Activated T-helper 1 cell treated with Interleukin-2 at 50 U/mL for 16 hours (primary cell): ENCODE measurements at regions not wholly inside any gene's neighbourhood (a gene's known extent, or its start where the extent isn't known, plus 50 kb on each side); places are given as distances from the start of the nearest gene placed in this dataset.
"Not testable (repeated sequence)": the region's sequence is repeated elsewhere in the genome, so short reads cannot be mapped to it uniquely, and the experiment has no call there.

Experiments used
- DNase-seq: peaks from one replicate; pipeline ENCODE4 v3.0.0-alpha.2; 2020; ENCODE audit warnings: low read depth

DNA sequence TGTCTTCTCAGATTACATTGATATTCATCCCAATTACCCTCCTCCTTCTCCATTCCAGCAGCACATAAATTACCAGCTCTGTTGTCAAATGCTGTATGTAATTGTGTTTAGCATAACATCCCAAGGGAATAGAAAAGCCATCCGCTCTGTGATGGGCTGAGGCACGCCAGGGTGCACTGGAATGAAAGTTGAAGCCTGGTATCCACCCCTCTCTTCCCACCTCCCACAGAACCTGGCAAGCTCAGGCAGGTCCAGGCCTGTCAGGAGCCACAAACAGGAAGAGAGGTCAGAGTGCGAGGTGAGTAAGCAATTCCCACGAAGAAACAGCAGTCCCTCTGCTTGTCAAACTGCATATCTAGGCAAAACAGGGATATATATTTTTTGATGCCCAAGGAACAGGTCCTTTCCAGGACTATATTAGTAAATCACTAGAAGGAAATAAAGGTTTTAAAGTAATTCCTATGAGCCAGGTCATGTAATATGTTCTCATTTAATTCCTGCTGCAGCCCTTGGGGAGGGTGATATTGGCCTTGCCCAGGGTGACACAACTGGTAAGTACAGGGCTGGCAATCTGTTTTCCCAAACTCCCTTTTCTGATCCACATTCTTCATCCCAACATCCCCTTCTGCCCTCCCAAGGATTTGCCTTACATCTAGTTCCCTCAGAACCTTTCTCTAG is 155.6 kb upstream of the GHITM start:
- no peak for DNase-seq

- DNase-seq, result no peak
Observed at GRCh38 chr10:83984256-83984640, 155.1 kb upstream of the GHITM start.

GRCh38 chr10:83986800-83987199 is 152.5 kb upstream of the GHITM start:
- DNase-seq, result no peak

- DNase-seq, result no peak
Observed at GRCh38 chr10:83987216-83987615, 152.1 kb upstream of the GHITM start.

- DNase-seq, result no peak
Observed at GRCh38 chr10:83988435-83988834, 150.9 kb upstream of the GHITM start.

GRCh38 chr10:83990126-83990525 is 149.2 kb upstream of the GHITM start:
- no peak for DNase-seq

DNA sequence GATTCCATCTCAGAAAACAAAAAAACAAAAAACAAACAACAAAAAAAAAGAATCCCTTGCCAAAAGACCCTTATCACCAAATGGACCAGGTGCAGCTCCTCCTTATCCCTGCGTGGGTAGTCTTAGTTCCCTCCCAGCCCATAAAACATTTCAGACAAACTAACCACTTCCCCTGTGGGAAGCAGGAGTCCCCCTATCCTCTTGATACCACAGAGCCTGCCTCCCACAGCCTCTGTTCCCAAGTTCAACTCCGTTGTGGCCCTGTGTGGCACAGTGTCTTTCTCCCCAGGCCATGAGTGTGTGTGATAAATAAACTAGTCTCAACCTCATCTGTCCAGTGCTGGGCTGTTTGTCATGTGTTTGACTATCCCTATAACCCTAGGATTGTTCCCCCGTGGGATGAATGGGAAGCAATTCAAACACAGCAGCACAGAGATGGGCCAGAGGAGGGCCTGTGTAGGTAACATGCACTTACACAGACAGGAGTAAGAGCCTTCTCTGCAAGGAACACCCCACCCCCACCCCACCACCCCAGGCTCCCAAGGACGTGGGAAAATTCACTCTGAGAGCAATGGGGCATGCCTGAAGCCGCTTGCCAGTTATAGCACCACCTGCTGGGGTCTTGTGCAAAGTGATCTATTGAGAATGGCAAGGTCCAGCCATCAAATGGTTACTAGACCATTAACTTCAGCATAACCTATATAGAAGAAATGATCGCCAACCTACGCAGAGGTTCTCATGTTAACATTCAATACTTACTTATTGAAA is 147.1 kb upstream of the GHITM start:
- no peak for DNase-seq

DNA sequence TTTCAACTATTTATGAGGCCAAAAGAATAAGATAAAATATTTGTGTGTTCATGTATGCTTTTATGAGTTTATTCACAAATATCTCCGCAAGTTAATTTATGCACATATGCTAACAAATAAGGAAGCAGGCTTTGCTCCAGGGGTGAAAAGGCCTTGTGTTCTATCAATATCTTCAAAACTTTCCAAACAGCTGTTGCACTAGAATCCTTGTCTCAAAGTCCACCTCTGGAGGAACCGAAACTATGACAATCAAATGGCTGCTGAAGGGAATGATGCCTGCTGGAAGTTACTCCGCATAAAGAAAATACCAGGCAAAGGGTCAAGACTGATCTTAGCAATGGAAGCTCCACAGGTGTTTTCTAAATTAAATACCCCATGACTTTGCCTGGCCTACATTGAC is 145.0 kb upstream of the GHITM start:
- DNase-seq, result no peak

DNA sequence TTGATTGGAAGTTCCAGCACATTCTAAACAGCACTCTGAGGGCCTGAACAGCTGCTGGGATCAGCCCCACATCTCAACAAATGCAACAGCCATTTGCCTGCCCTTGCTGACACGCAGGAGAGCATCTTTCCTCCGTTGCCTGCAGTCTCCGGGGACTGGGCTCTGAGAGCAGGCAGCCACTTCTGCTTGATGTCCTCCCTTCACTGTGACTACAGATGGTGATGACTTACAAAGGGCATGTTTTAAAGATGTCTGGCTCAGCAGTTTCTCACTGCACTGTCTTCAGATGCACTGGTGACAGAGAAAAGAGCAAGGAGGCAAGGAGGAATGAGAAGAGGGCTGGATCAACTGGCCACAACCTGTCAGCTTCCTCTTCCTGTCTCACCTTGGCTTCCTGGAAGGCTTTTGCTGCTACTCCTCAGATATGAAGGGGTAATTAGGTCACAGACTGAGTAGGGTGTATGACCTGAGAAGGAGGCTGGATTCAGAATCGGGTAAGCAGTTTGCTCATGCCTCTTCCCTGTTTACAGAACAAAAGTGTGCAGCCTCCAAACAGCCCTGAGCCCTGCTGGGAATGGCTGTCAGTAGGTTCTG is 143.5 kb upstream of the GHITM start:
- no peak for DNase-seq

DNA sequence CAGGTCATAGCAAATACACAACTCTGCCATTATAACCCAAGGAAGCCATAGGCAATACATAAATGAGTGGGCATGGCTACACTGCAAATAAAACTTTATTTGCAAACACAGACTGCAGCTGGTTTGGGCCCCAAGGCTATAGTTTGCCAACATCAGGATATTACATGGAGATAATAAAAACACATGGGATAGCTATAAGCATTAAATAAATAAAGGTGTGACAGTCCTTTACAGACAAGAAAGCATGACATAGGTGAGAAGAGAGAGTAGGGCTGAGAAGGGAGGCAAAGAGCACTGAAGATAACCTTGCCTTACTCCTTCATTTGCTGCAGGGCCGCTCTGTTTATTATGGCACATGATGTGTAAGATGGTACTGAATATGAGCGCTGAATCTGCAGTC is 135.1 kb upstream of the GHITM start:
- DNase-seq, result no peak

GRCh38 chr10:84005403-84005802 is 133.9 kb upstream of the GHITM start:
- DNase-seq, result no peak

DNA sequence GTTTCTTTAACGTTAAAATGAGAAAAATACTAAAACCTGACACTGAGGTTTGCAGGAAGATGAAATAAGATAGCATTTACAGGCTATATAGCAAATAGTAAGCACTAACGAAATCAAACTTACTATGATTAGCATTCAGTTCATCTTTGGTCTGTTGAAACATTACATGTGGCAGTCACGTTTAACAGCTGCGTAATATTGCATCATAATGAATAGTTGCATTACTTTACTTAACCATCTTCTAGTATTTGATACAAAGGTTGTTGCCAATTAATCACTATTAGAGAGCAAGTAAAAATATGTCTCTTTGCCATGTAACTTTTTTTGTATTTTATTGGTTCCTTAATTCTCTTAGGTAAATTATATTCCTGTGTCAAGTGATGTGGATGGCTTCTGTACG is 131.8 kb upstream of the GHITM start:
- no peak for DNase-seq

- no peak for DNase-seq
Observed at GRCh38 chr10:84008878-84009277, 130.4 kb upstream of the GHITM start.

- no peak for DNase-seq
Observed at GRCh38 chr10:84012431-84012830, 126.9 kb upstream of the GHITM start.

DNA sequence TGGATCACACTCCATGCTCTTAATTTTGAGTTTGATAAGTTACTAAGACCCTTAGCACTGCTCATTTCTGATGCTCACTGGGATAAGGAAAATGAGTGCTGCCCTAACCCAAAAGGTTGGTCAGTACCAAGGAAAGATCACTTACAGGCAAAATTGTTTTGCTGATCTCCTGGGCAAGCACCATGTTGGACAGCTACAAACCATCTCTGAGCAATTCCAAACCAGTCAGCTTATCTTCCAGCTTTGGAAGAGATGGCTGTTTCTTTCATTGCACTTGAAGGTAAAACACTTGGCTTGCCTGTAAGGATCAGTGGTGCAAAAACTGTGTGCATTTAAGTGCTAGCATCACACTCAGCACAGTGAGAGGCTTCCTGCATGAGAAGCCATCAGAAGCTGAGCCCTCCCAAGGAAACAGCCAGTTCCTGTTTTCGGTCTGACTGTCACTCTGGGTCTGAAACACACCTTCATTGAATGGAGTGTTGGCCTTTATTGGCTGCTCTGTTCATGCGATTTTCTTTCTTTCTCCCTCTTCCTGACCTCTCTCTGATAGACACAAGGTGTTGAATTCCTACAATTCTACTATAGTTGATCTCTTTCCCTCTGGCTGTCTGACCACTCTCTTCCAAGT is 126.4 kb upstream of the GHITM start:
- no peak for DNase-seq

GRCh38 chr10:84015877-84016595 is 123.3 kb upstream of the GHITM start:
- no peak for DNase-seq

GRCh38 chr10:84018826-84019225 is 120.5 kb upstream of the GHITM start:
- no peak for DNase-seq

DNA sequence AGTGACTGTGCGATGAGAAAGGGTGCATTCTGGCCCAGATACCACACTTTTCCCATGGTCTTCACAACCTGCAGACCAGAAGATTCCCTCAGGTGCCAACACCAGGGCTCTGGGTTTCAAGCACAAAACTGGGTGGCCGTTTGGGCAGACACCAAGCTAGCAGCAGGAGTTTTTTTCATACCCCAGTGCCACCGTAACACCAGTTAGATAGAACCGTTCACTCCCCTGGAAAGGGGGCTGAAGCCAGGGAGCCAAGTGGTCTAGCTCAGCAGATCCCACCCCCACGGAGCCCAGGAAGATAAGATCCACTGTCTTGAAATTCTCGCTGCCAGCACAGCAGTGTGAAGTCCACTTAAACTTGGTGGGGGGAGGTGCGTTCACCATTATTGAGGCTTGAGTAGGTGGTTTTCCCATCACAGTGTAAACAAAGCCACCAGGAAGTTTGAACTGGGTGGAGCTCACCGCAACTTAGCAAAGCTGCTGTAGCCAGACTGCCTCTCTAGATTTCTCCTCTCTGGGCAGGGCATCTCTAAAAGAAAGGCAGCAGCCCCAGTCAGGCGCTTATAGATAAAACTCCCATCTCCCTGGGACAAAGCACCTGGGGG is 119.4 kb upstream of the GHITM start:
- not testable (repeated sequence) for DNase-seq

DNA sequence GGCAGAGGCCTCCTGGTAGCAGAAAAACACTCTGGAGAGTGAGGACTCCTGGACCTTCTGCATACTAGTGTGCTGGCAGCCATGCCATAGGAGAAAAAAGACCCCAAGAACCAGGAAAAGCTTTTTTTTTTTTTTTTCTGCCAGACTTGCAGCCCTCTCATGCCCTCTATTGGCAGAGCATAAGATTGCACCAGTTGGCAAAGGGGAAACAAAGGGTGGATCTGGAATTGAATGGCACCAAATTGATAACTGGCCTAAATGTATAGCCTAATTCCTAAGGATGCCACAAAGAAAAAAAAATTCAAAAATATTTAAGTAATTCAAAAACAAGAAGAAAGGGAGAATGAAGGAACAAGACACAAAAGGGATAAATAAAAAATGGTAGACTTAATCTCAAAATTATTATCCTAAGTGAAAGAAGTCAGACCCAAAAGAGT is 112.5 kb upstream of the GHITM start:
- no peak for DNase-seq

DNA sequence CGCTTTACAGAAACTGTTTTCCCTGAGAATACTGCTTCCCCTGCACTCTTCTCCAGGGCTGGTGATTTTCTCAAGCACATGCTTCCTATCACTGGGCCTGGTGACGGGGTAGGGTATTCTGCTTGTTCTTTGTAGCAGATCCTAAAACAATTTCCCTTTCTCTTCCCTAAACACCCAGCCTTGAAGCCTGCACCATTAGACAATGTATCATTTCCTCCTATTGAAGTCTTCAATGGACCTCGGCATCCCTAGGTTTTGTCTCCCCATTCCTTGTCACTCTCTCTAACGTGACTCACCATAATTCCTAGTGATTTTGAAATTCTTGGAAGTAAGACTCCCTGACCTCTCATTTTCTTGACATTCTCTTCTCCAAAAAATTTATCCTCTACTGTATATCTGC is 109.5 kb upstream of the GHITM start:
- DNase-seq, result no peak

DNA sequence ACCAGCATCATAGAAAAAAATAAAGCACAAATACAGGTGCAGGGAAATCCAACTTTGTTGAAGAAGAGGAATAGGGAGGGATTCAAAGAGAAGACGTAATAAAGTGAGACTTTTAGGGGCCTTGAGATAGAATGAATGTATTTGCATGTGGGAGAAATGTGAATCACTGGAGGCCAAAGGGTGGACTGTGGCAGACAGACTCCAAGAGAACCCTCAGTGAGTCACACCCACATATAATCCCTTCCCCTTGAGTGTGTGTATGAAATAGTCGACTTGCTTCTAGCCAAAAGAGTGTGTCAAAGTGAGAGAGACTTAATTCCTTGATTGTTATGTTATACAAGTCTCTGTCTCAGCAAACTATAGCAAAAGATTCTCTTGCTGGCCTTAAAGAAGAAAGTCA is 101.3 kb upstream of the GHITM start:
- DNase-seq, result no peak

DNA sequence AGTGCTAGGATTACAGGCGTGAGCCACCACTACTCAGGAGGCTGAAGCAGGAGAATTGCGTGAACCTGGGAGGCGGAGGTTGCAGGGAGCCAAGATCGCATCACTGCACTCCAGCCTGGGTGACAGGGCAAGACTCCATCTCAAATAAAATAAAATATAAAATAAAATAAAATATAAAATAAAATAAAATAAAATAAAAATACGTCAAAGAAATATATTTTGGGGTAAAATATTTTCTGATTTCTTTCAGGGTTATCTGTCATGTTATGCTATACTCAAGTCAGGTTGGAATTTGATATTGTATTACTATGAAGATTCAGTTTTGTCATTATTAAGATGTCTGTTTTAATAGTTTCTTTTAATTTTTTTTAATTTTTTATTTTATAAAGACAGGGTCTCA is 99.4 kb upstream of the GHITM start:
- DNase-seq, result no peak
